BE2C (cell line): ENCODE measurements at regions not wholly inside any gene's neighbourhood (a gene's known extent, or its start where the extent isn't known, plus 50 kb on each side); places are given as distances from the start of the nearest gene placed in this dataset.

ENCODE experiments used
- DNase-seq: peaks from one replicate; pipeline ENCODE4 v3.0.0-alpha.2; 2020
- H3K27me3 ChIP-seq: fragments of 250-450 bp; sonication (Bioruptor Pico); 2 replicates; pipeline ENCODE4 v1.5.1; 2020; ENCODE audit warnings: mild to moderate bottlenecking
- H3K36me3 ChIP-seq: fragments of 250-450 bp; sonication (Bioruptor Pico); 2 replicates; pipeline ENCODE4 v1.5.1; 2020; ENCODE audit warnings: mild to moderate bottlenecking
- H3K4me1 ChIP-seq: fragments of 250-450 bp; sonication (Bioruptor Pico); 2 replicates; pipeline ENCODE4 v1.5.1; 2020
- H3K4me3 ChIP-seq: 2 replicates; pipeline ENCODE4 v1.5.1; 2011; ENCODE audit warnings: low read depth, low read length
- H3K9me3 ChIP-seq: fragments of 250-450 bp; sonication (Bioruptor Pico); 2 replicates; pipeline ENCODE4 v1.5.1; 2020
- CTCF ChIP-seq: IDR thresholded peaks from 2 replicates; pipeline ENCODE4 v1.5.1; 2012; ENCODE audit warnings: mild to moderate bottlenecking, low read depth, low read length

GRCh38 chr6:3939964-3940363 lies 90.8 kb downstream of the FAM50B start:
- no peaks in the 10 kb centered on the region for H3K9me3 ChIP-seq
- TF ChIP-seq CTCF, result no peak
- no peaks in the 10 kb centered on the region for H3K36me3 ChIP-seq
- H3K4me3 ChIP-seq, result no peak overlapping the region
- DNase-seq, result peak; percentile 35
- H3K27me3 ChIP-seq, result peaks cover 8% of the 10 kb centered on the region; the same call in 1 of the 2 replicates
- H3K4me1 ChIP-seq, result no peaks in the 10 kb centered on the region

GRCh38 chr6:3940703-3941102 lies 91.5 kb downstream of the FAM50B start:
- peaks cover 8% of the 10 kb centered on the region; the same call in 1 of the 2 replicates for H3K27me3 ChIP-seq
- no peak for TF ChIP-seq CTCF
- no peaks in the 10 kb centered on the region for H3K36me3 ChIP-seq
- H3K9me3 ChIP-seq, result no peaks in the 10 kb centered on the region
- no peak overlapping the region for H3K4me3 ChIP-seq
- H3K4me1 ChIP-seq, result no peaks in the 10 kb centered on the region
- no peak for DNase-seq

- DNase-seq, result no peak
- no peaks in the 10 kb centered on the region for H3K36me3 ChIP-seq
Observed at GRCh38 chr6:3943331-3943765, 94.2 kb downstream of the FAM50B start.

GRCh38 chr6:3944246-3944645 lies 95.1 kb downstream of the FAM50B start:
- no peaks in the 10 kb centered on the region for H3K36me3 ChIP-seq
- peaks cover 30% of the 10 kb centered on the region for H3K27me3 ChIP-seq
- no peak overlapping the region for H3K4me3 ChIP-seq
- DNase-seq, result no peak
- no peaks in the 10 kb centered on the region for H3K4me1 ChIP-seq
- TF ChIP-seq CTCF, result no peak
- H3K9me3 ChIP-seq, result no peaks in the 10 kb centered on the region

More at GRCh38 chr6:3943331-3943765, 94.2 kb downstream of the FAM50B start:
- Histone ChIP-seq H3K9me3 (no peaks in the 10 kb centered on the region), H3K27me3 (peaks cover 21% of the 10 kb centered on the region), H3K4me1 (no peaks in the 10 kb centered on the region), H3K4me3 (no peak overlapping the region)
- TF ChIP-seq CTCF, result no peak

- no peaks in the 10 kb centered on the region for H3K9me3 ChIP-seq
- peaks cover 28% of the 10 kb centered on the region for H3K27me3 ChIP-seq
- no peak overlapping the region for H3K4me3 ChIP-seq
- H3K36me3 ChIP-seq, result no peaks in the 10 kb centered on the region
- H3K4me1 ChIP-seq, result no peaks in the 10 kb centered on the region
- no peak for DNase-seq
- no peak for TF ChIP-seq CTCF
Observed at GRCh38 chr6:3946778-3947177, 97.6 kb downstream of the FAM50B start.

GRCh38 chr6:3948866-3949265 lies 99.7 kb downstream of the FAM50B start:
- no peak for TF ChIP-seq CTCF
- no peaks in the 10 kb centered on the region for H3K36me3 ChIP-seq
- peaks cover 28% of the 10 kb centered on the region for H3K27me3 ChIP-seq

More at GRCh38 chr6:3948866-3949265, 99.7 kb downstream of the FAM50B start:
- Histone ChIP-seq H3K9me3 (no peaks in the 10 kb centered on the region), H3K4me1 (no peaks in the 10 kb centered on the region), H3K4me3 (no peak overlapping the region)
- DNase-seq, result no peak
